ENCODE measurements at regions not wholly inside any gene's neighbourhood (a gene's known extent, or its start where the extent isn't known, plus 50 kb on each side); places are given as distances from the start of the nearest gene placed in this dataset.
"Not testable (repeated sequence)": the region's sequence is repeated elsewhere in the genome, so short reads cannot be mapped to it uniquely, and the experiment has no call there.

DNA sequence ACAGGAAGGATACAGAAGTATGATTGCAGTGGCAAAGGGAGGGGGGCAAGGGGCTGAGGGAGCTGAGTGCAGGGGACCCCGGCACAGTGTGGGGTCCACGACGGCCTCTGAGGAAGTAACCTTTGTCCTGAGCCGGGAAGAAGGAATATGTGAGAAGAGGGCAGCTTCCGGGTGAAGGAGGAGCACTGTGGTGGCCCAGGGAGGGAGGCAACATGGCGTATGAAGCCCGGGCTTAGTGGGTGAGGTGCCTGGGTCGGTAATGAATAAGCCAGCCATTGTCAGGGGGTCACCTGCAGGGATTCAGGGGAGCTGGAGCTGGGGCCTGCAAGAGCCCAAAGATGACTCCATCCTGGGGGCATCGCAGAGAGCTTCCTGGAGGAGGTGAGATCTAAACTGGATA is 200.4 kb downstream of the FOXD2 start:
- no peak for DNase-seq

DNA sequence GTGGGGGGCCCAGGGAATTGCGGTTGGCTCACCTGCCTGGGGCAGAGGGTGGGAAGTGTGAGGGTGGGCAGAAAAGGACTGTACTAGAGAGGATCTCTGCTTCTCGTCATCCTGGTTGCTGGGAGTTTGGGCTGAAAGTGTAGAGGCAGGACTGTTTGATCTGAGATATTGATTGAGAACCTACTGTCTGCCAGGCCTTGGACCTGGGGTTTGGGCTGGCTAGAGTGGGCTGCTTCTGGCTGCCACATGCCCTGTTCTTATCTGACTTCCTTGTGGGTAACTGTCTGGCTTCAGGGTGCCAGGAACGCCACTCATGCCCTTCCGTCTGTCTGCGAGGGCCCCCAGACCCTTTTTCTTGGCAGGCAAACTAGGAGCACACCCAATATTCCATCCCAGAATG is 200.9 kb downstream of the FOXD2 start:
- DNase-seq = no peak

DNA sequence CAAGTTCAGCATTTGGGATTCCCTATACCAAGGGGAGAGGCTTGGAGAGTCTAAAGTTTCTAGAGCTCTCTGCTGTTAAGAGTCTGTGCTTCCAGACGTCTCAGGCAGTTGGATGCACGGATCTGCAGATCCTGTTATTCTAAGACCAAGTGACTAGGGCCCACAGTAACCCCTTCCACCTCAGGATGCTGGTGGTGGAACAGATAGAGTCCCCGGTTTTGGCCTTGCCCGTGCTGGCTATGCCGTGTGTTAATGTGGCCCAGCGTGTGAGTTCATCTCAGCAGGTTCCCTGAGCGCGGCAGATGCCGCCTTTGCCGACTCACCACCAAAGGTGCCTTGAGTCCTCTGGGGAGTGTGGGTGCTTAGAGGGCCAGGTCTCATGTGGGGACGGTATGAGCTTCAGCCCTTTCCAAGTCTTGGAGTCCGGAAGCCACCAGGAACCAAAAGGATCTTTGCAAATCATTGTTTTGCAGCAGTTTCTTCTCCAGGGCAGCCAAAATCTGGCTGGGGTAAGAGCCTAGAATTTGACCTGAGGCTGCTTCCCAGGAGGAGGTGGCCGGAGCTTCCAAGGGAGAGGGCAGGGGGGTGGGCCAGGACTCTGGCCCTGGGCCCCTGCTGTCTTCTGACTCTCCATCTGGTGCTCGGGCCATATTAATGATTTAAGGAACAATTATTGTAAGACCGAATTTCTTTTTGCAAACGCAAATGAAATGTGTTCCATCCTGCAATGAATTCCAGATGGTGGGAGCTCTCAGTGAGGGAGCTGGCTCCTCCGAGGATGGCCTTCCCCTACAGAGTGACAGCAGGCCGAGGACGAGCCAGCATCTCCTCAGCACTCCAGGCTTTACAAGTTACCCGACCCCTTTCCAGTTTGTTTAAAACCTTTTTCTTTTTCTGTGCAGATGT is 205.7 kb downstream of the FOXD2 start:
- no peak for DNase-seq

DNA sequence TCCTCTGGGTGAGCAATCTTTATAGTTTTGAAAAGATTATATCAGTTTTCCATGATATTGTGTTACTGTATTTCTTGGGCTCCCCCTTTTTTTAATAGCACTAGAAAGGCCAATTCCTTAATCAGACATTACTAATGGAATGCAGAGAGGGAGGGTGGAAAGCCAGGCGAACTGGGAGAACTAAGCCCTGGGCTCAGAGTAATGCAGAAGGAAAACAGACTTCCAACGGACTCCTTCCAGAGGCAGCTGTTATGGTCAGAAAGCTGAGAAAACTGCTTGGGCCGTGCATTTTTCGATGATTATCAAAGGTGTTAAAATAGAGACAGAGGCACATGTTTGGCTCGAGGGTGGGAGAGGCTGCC is 206.3 kb downstream of the FOXD2 start:
- DNase-seq = no peak

DNA sequence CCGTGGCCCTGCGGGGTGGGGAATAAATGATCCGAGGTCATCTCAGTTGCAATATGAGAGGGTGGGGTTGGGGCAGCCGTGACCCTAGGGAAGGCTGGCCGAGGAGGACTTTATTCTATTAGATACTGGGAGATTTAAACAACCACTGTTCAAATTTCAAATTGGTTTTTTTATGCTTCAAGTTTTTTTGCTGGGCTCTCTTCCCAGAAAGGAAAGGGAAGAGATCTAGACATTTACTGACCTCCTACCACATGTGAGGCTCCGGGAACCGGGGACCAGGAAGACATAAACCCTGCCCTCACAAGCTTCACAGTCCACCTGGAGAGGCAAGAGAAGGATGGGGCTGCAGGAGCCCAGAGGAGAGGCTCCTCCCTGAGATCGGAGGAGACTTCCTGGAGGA is 207.3 kb downstream of the FOXD2 start:
- DNase-seq = no peak

DNA sequence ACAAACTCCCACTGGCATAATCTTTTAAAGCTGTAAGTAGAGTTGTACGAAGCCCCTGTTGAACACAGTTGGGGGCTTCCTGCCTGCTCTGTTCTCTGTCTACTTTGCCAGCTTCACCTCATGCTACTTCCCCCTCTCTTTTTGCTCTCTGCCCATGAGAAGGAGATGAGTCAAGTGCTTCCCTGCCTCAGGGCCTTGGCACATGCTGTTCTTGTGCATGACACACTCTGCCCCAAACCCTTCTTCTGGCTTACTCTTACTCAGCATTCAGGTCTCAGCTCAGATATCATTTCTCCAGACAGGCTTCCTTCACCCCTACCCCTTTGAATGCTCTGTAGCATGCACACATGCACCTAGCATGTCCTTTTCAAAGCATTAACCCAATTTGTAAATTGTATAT is 208.8 kb downstream of the FOXD2 start:
- DNase-seq = no peak

DNA sequence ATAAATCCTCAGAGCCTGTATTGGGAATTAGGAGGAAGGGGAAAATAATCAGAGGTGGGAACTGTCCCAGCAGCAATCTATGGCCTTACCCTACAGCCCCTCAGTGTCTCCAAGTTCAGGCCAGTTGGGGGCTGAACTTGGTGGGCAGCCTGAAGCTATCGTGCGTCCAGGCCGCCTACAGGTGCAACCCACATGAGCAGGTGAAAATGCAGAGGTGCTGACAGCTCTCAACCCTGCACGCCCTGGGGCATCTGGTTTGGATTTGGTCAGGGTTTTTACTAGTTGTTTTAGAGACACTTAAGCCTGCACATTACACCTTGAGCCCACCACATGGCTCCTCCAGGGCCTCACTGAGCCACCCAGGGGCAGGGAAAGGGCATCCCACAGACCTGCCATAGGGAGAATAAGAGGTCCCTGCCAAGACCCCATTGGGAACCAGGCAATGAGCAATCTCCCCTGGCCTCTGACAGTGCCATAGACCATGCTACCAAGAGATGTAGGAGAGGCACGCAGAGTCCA is 209.5 kb downstream of the FOXD2 start:
- DNase-seq = no peak

DNA sequence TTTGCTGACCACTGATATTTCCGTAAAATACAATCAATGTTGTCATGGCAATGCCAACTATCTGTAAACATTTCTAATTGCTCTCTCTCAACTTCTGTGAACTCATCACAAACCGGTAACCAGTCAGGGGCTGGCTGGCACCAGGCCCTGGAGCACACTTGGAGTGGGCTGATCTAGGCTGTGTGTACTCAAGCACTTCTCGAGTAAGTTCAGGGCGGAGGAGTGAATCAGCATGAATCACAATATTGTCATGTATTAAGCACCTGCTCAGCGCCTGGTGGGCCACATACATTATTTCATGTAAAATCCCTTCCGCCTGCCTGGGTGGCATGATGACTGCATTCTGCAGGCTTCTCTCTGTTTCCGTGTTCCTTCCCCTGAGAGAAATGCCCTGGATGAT is 212.4 kb downstream of the FOXD2 start:
- no peak for DNase-seq

DNA sequence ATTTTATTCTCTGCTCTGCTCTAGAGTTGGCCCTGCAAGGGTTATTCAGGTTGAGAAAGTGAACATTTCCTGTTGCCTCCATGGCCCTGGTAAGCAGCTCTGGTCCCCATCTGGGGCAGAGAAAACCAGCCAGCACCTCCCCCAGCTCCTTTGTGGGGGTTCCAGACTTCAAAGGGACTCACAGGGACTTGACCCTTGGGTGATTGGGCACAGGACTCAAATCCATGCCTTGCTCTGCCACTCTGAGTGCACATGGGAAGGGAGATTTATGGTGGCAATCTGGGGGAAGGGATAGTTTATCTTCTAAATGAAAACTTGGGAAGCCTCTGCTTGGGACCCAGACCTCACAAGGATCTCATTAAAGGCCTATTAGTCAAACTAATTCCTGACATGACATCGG is 212.8 kb downstream of the FOXD2 start:
- DNase-seq = no peak

DNA sequence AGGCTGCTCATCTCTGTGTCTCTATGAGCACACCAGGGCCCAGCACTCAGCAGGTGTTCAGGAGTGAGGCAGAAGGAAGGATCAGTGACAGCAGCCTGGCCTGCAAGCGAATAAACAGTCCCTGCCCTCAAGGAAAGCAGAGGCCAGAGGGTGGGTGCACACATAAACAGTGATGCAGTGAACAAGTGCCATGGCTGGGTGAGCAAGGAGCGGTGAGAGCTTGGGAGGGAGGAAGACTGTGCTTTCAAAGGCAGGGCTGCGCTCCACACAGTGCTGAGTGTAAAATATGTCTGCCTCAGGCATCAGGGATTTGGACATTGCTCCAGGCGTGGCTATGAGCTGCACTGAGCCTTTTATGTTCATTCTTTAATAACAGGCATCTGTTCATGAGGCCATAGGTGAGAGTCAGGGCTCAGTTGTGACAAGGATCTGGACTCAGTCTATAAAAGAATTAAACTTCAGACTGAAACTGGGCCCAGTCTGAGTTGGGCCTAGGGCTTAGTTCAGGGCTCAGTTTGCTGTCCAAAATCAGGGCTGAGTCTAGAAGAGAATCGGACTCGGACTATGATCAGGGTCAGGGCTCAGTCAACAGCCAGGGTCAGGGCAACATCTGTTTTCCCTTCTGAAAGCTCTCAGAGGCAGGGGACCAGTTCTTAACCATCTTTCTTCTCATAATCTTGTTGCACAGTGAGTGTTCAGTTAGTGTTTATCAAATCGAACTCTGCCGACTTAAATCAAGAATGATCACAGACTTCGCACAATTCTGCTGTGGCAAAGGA is 213.7 kb downstream of the FOXD2 start:
- no peak for DNase-seq

DNA sequence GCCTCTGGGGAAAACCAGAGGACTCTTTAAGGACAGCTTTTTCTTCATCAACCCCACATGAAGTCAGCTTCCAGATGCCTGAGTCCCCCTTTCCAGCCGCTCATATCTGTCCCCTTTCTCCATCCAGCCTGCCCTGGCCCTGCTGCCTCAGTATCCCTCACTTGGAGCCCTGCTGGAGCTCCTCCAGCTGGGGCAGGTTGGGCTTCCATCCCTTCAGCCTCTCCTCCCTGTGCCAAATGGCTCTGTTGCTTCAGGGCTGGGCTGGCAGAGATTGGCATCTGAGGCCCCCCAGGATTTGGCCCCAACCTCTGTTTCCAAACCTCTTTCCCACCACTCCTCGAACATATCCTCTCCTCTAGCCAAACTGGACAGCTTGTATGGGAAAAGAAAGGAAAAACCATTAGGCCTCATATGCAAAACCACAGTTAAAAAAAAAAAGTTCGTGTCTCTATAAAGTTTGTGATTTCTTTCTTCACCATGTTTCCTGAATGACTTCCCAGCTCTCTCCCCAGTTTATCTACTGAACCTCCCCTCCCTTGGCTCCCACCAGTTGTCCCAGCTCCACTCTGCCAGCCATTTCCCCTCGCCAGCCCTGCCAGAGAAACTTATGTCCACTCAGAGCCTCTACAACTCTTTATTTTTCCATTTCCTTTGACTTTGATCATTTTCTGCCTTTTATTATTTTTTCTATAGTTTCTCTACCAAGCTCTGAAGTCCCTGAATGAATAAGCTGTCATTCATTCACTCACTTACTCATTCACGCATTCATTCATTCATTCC is 217.9 kb downstream of the FOXD2 start:
- no peak for DNase-seq

DNA sequence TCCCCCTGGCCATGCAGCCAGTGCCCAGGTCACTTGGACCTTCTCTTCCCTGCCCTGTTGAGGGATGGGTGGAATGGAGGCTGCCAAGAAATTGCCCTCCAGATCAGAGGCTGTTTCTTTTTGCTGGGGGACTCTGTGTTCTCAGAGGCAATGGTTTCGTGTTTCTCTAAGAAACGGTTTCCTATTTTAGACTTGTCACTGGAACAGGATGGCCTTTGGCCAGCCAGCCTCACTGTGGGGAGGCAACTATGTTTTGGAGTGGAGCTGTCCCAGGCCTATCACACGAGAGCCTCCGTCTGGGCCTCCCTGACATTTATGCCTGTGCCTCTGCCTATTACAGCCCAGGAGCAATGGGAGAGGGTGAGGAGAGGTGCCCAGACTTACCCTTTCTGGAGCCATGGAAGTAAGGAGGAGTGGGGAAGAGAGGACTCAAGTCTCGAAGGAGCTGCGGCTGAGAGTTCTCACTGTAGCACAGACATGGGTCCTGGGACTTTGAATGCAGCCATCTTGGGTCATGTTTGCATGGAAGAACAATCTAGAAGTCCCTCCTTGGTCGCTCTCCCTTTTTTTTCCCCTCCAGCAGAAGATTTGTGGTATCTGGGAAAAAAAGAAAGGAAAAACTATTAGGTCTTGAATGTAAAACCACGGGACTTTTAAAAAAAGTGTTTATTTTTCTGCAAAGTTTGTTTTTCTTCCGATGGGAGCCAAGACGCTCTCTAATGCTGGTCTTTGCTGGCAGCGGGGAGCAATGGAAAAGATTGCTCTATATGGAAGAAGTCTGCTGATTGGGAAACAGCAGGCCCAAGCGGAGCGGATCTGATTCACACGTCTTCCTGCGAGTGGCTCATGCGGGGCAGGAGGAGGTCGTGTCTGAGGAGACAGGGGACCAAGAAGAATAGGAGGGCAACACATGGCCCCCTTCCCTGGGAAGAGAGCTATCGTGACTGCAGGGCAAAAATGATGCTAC is 219.2 kb downstream of the FOXD2 start:
- DNase-seq = no peak

DNA sequence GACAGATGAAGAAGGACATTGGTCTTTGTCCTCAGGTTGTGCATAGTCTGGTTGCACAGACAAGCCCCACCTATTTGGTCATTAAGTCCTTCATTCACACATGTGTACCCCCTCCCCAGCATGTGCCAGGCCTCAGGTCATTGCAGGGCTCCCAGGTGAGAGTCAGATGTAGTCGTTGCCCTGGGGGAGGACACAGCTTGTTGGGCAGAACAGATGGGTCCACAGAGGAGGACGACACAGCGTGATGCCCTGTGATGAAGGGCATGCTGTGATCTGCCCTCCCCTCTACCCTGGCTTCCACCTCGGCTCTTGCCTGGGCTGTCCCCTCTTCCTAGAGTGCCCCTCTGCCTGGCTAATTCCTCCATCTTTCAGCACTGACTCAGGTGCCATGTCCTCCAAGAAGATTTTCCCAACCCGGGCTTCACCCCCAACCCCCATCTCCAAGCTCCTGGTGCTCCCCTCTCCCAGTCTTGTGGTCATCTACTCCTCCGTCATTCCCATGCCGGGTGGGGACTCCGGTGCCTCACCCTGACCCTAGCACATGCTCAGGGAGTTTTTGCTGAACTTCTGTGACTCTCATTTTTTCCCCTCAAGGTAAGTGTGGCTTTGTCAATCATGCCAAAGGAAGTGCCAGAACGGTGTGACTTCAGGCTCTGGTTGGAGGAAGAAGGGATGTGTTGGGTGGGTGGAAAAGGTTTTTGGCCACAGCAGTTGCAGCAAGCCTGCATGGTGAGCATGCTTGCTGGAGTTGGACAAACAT is 220.5 kb downstream of the FOXD2 start:
- DNase-seq = no peak

DNA sequence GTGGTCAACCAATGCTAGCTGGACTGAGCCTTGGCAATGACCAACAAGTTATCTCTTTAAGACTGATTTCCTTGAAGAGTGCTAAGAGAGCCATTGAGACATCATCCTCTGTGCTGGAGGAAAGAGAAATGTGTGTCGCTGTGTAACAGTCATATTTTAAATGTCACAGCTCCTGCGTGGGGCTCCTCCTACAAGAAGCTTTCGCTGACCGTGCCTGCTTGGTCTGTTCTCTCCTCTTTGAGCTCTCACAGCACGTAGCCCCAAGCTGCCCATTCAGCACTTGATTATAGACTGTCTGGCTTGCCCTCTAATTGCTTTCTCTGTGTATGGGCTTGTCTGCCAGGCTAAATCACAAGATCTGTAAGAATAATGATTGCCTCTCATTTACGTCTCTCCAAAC is 221.3 kb downstream of the FOXD2 start:
- DNase-seq = no peak

DNA sequence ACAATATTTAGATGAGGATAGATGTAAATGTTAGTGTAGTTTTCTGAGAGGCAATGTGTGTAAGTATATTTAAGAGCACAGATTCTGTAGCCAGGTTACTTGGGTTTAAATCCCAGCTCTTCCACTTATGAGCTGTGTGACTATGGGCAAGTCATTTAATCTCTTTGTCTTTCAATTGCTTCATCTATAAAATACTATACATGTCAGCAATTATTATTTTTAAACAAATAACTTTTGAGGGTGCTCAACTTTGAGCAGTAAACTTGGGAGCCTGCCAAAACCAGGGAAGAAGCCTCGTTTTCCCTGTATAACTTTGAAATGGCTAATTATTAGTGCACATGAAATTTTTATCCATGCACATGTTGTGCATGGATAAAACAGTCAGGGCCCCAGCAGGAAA is 222.8 kb downstream of the FOXD2 start:
- no peak for DNase-seq

DNA sequence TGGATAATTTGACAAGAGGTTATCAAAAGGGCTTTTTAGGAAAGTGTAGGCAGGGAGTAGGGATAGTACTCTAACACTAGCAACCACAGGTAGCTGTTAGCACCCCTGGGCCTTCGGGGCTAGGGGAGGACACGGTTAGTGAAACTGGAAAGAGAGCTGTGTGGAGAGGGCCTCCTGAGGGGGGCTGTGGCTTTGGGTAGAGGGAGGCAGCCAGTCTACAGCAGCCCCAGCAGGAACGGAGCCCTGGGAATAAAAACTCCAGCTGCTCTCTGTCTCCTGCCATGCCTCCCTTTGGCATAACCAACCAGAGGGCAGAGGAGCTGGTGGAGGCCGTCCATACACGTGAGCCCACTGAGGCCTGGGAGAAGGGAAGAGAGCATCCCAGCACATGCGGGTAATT is 223.2 kb downstream of the FOXD2 start:
- no peak for DNase-seq

DNA sequence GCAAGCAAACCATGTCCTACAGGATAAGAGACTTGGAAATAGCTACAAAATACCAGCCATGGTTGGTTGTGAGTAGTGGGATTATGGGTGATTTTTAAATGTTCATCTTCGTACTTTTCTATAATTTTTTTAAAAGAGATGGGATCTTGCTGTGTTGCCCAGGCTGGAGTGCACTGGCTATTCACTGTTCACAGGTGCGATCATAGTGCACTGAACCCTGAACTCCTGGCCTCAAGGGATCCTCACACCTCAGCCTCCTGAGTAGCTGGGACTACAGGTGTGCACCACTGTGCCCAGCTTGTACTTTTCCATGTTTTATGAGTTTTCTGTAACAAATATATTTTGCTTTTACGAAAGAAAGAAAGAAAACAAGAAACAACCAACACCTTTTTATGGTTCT is 224.2 kb downstream of the FOXD2 start:
- DNase-seq = no peak

DNA sequence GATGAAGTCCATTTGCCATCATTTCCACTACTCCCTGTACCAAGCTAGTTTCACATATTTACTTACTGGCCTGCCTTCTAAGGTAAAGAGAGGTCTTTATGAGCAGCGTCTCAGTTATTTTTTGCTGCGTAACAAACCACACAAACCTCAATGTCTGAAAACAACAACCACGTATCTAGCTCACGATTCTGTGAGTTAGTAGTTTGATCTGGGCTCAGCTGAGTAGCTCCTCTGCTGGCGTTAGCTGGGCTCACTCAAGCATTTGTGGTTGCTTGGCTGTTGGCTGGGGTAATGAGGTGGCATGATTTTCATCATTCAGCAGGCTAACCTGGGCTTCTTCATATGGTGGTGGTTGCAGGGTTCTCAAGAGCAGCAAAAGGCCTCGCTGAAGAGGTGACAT is 225.4 kb downstream of the FOXD2 start:
- DNase-seq = no peak

DNA sequence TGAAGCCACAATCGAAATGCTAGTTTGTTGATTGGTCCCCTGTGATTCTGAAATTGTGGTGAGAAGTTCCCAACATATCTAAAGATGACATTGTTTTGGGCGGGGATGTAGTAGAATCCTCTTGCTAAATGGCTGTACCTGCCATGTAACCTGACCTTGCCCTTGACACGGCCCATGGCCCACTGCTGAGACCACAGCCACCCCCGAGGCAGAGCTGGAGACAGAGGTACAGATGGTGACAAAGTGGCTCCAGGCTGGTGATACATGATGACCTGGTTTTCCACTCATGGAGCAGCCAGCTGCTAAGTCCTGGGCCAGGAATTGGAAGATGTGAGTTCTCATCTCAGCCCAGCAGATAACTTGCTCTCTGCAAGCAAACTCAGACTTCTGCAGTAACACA is 226.5 kb downstream of the FOXD2 start:
- no peak for DNase-seq

DNA sequence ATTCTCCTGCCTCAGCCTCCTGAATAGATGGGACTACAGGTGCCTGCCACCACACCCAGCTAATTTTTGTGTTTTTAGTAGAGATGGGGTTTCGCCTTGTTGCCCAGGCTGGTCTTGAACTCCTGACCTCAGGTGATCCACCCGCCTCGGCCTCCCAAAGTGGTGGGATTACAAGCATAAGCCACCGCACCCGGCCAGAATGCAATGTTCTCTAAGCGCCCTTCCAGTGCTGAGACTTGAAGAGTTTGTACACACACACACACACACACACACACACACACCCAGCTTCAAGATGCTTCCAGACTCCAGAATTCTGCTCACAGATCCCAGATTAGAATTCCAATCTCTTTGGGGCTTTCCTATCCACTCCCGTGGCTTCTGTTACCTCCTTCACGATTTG is 227.1 kb downstream of the FOXD2 start:
- not testable (repeated sequence) for DNase-seq

DNA sequence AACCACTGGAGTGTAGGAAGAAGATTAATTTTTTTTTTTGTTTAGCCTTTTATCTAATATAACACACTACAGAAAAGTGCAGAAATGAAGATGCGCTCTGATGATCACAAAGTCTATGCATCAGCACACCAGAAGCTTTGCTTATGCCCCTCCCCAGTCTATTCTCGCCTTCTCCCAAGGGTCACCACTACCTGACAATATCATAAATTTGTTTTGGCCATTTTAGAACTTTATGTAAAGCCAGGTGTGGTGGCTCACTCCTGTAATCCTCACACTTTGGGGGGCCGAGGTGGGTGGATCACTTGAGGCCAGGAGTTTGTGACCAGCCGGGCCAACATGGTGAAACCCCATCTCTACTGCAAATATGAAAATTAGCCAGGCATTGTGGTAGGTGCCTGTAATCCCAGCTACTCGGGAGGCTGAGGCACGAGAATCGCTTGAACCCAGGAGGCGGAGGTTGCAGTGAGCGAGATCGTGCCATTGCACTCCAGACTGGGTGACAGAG is 231.3 kb downstream of the FOXD2 start:
- DNase-seq = no peak

Measured in NCI-H1048 (cell line).